HepG2 (cell line): ENCODE measurements at regions not wholly inside any gene's neighbourhood (a gene's known extent, or its start where the extent isn't known, plus 50 kb on each side); places are given as distances from the start of the nearest gene placed in this dataset.

Experiments
- ATAC-seq: fragments of 200-7000 bp; cut with Tn5 transposase; 3 replicates; pipeline ENCODE4 v1.9.1; 2020; ENCODE audit warnings: mild to moderate bottlenecking, moderate library complexity
- BruUV-seq: library from RNA; stranded (reverse); fragments of 400-500 nt; replicated peaks from 2 replicates; lab custom pipeline; 2021; lab: Mats Ljungman, UMichigan
- CTCF ChIA-PET: fragments of 300-600 bp; formaldehyde crosslinking; extraction: SDS; loops from one replicate; lab custom pipeline; 2021; ENCODE audit warnings: low total read pairs, inconsistent platforms, low intra/inter-chr PET ratio; lab: Yijun Ruan, JAX
- POLR2A ChIA-PET: fragments of 350-600 bp; sonication (Branson Sonifier 250); formaldehyde crosslinking; loops from one replicate; lab custom pipeline; 2020; ENCODE audit warnings: antibody characterized with exemption, inconsistent platforms; lab: Yijun Ruan, JAX
- DNase-seq: peaks from one replicate; pipeline ENCODE4 v3.0.0-alpha.2; 2015; ENCODE audit warnings: low spot score
- FAIRE-seq: peaks from 3 replicates; lab custom pipeline; 2011; peaks lifted over from hg19 to GRCh38; lab: Jason Lieb, UNC
- H2AFZ ChIP-seq: one replicate; pipeline ENCODE4 v1.6.1; 2011; ENCODE audit warnings: low read length, inconsistent platforms
- H3K27ac ChIP-seq: fragments of 300-600 bp; 3 replicates; pipeline ENCODE4 v1.8.0; 2011; ENCODE audit warnings: mixed run types, mild to moderate bottlenecking, mixed read lengths, low read length, inconsistent platforms; ENCODE audit not compliant: insufficient read depth; ENCODE audit errors: extremely low read length
- H3K27me3 ChIP-seq, 2 experiments: fragments of 200-600 bp in 1 of 2; 2 replicates in 1 of 2; 3 replicates in 1 of 2; pipeline versions ENCODE4 v1.6.0 to v1.8.0; 2011; ENCODE audit warnings: low read length in 2 of 2, mild to moderate bottlenecking in 2 of 2, moderate library complexity in 2 of 2, inconsistent platforms in 1 of 2; ENCODE audit not compliant: insufficient read depth in 2 of 2, control insufficient read depth in 1 of 2
- H3K36me3 ChIP-seq, 2 experiments: fragments of 200-600 bp in 1 of 2; replicated peaks in 1 of 2; 2 replicates in 1 of 2; 3 replicates in 1 of 2; pipeline versions ENCODE4 v1.5.1 to v1.8.0; 2011; ENCODE audit warnings: low read length in 2 of 2, inconsistent platforms in 1 of 2; ENCODE audit not compliant: insufficient read depth in 2 of 2, control insufficient read depth in 1 of 2
- H3K4me1 ChIP-seq: 2 replicates; pipeline ENCODE4 v1.5.1; 2012; ENCODE audit warnings: low read length, inconsistent platforms; ENCODE audit not compliant: insufficient read depth
- H3K4me2 ChIP-seq: 2 replicates; pipeline ENCODE4 v1.6.0; 2011; ENCODE audit warnings: low read depth, low read length, inconsistent platforms
- H3K4me3 ChIP-seq, 3 experiments: fragments of 200-600 bp in 1 of 3; sonication (generic), shearing (Covaris generic) in 1 of 3; replicated peaks in 1 of 3; 2 replicates each; pipeline ENCODE4 v1.5.1; 2011 to 2016; ENCODE audit warnings: low read length in 3 of 3, inconsistent platforms in 2 of 3, low read depth in 2 of 3, mild to moderate bottlenecking in 2 of 3, control low read depth in 1 of 3, mixed read lengths in 1 of 3; ENCODE audit not compliant: insufficient read depth in 1 of 3
- H3K79me2 ChIP-seq: one replicate; pipeline ENCODE4 v1.6.1; 2011; ENCODE audit warnings: low read length, inconsistent platforms; ENCODE audit not compliant: insufficient read depth
- H3K9ac ChIP-seq: 2 replicates; pipeline ENCODE4 v1.6.0; 2011; ENCODE audit warnings: mild to moderate bottlenecking, low read depth, low read length, inconsistent platforms; ENCODE audit not compliant: insufficient read depth
- H3K9me3 ChIP-seq: 2 replicates; pipeline ENCODE4 v1.5.1; 2012; ENCODE audit warnings: mild to moderate bottlenecking, low read length
- H4K20me1 ChIP-seq: 2 replicates; pipeline ENCODE4 v1.6.0; 2011; ENCODE audit warnings: inconsistent platforms, mild to moderate bottlenecking, low read length, moderate library complexity; ENCODE audit not compliant: insufficient read depth
- HMG20B ChIP-seq: conservative IDR thresholded peaks from 2 replicates; pipeline ENCODE4 v1.6.1; 2016; ENCODE audit warnings: missing genetic modification reagents, missing compliant biosample characterization
- KMT2A ChIP-seq: sonication (generic); formaldehyde crosslinking; IDR thresholded peaks from 2 replicates; pipeline ENCODE4 v1.4.0; 2020; ENCODE audit warnings: missing genetic modification reagents
- MAZ ChIP-seq, 2 experiments: sonication (generic) in 1 of 2; formaldehyde crosslinking in 1 of 2; IDR thresholded peaks; 2 replicates each; pipeline versions ENCODE4 v1.5.0 to v1.6.1; 2012 to 2020; ENCODE audit warnings: low read depth in 2 of 2, mild to moderate bottlenecking in 2 of 2, borderline replicate concordance in 1 of 2, improper control_type of control experiment in 1 of 2, low read length in 1 of 2, missing genetic modification reagents in 1 of 2, moderate library complexity in 1 of 2
- MTF2 ChIP-seq: sonication (generic); formaldehyde crosslinking; IDR thresholded peaks from 2 replicates; pipeline ENCODE4 v1.5.0; 2020; ENCODE audit warnings: missing genetic modification reagents, borderline replicate concordance
- ZC3H13 ChIP-seq: sonication (generic); formaldehyde crosslinking; IDR thresholded peaks from 2 replicates; pipeline ENCODE4 v1.8.1; 2023; ENCODE audit warnings: mild to moderate bottlenecking, missing genetic modification reagents, moderate library complexity
- ZNF124 ChIP-seq: sonication (generic); formaldehyde crosslinking; IDR thresholded peaks from 2 replicates; pipeline ENCODE4 v1.4.0; 2020; ENCODE audit warnings: missing genetic modification reagents
- ZNF256 ChIP-seq: sonication (generic); formaldehyde crosslinking; conservative IDR thresholded peaks from 2 replicates; pipeline ENCODE4 v1.4.0; 2020; ENCODE audit warnings: missing genetic modification reagents
- ZNF589 ChIP-seq: sonication (generic); formaldehyde crosslinking; conservative IDR thresholded peaks from 2 replicates; pipeline ENCODE4 v1.8.0; 2022; ENCODE audit warnings: mild to moderate bottlenecking, moderate library complexity, missing genetic modification reagents
- ZNF652 ChIP-seq: IDR thresholded peaks from 2 replicates; pipeline ENCODE4 v1.6.1; 2016; ENCODE audit warnings: low read depth, borderline replicate concordance
- WGBS: methylation state at CpG from one replicate; pipeline ENCODE4 v1.1.6; 2017; ENCODE audit warnings: low lambda C conversion rate; 5-methylcytosine and 5-hydroxymethylcytosine counted together
- in situ Hi-C: cut with HindIII; loops from 2 replicates; pipeline ENCODE4 v1.10.0; 2017; ENCODE audit warnings: low pct_unique_long_range_greater_than_20kb; ENCODE audit not compliant: extremely low pct_ligation_motif_present
- intact Hi-C: fragments of 100-400 bp; cut with micrococcal nuclease; formaldehyde crosslinking; loops from one replicate; pipeline ENCODE4 v1.10.0; 2022; ENCODE audit not compliant: unreplicated experiment
- TF ChIP-seq, protein P1 (sequence below): sonication (generic); formaldehyde crosslinking; IDR thresholded peaks from 2 replicates; pipeline ENCODE4 v1.8.0; 2022; ENCODE audit warnings: missing genetic modification reagents, mild to moderate bottlenecking, moderate library complexity, borderline replicate concordance

DNA sequence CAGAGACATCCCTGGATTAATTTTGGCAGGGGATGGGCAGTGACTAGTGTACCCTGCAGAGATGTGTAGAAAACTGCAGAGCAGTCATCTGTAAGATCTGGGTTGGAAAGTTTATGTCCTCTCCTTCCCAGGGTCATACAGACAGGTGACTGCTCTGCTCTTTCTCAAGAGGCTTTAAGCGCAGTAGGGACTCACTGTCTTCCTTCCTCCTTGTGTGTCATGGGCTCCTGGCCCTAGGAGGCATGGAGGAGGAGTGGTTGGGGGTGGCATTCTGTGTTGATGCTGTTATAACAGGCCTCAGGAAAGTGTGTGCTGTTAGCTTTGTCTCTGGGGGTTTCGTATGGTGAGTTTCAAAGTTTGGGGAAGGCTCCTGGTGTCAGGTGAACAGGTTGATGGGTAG is 130.5 kb upstream of the MGAT5 start:
- Histone ChIP-seq H2AFZ (no peak overlapping the region), H3K36me3 (no peaks in the 10 kb centered on the region), H3K9ac (no peak overlapping the region), H3K4me1 (peaks cover 81% of the 10 kb centered on the region), H3K4me3 (no peak overlapping the region), H3K79me2 (peaks cover 77% of the 10 kb centered on the region), H3K27ac (peak overlapping the region; percentile 13), H3K4me2 (peak overlapping the region; percentile 60), H3K27me3 (no peaks in the 10 kb centered on the region), H3K9me3 (no peaks in the 10 kb centered on the region), H4K20me1 (peaks cover 32% of the 10 kb centered on the region)
- BruUV-seq: no TSS peak
- intact Hi-C loops: loop anchor here (5.0 kb wide), 1 partner anchor 49 kb away; no protein-coding TSS in a partner anchor
- CTCF ChIA-PET: no interaction called here
- FAIRE-seq (no peak), ATAC-seq (no peak), DNase-seq (no peak)
- in situ Hi-C loops: loop anchor here (5.0 to 10.0 kb wide), 2 partner anchors 289 to 331 kb away; no protein-coding TSS in a partner anchor
- 97% methylated on average over 2 of the region's 2 CpGs for WGBS
- POLR2A ChIA-PET: interaction anchor here (1.1 kb wide), 1 partner anchor 289 kb away, joined by 5 read pairs; no protein-coding TSS in a partner anchor
- TF ChIP-seq, protein P1, sequence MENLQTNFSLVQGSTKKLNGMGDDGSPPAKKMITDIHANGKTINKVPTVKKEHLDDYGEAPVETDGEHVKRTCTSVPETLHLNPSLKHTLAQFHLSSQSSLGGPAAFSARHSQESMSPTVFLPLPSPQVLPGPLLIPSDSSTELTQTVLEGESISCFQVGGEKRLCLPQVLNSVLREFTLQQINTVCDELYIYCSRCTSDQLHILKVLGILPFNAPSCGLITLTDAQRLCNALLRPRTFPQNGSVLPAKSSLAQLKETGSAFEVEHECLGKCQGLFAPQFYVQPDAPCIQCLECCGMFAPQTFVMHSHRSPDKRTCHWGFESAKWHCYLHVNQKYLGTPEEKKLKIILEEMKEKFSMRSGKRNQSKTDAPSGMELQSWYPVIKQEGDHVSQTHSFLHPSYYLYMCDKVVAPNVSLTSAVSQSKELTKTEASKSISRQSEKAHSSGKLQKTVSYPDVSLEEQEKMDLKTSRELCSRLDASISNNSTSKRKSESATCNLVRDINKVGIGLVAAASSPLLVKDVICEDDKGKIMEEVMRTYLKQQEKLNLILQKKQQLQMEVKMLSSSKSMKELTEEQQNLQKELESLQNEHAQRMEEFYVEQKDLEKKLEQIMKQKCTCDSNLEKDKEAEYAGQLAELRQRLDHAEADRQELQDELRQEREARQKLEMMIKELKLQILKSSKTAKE (CRISPR knock-in tag): 0 out of 2 replicates have a peak, but pooled peaks have one; percentile 12
- 0 out of 2 replicates have a peak, but pooled peaks have one; percentile 44 for TF ChIP-seq ZC3H13
- no peak for TF ChIP-seq MAZ (IDR thresholded peaks at IDR 0.05; ENCODE audit: borderline replicate concordance, low read depth, low read length)
- TF ChIP-seq MAZ (CRISPR knock-in tag; IDR thresholded peaks at IDR 0.05; ENCODE audit: low read depth): no peak
- no peak for TF ChIP-seq MTF2 (CRISPR knock-in tag)
- no peak for TF ChIP-seq ZNF124
- TF ChIP-seq KMT2A (CRISPR knock-in tag): 0 out of 2 replicates have a peak, but pooled peaks have one; percentile 6
- no peak for TF ChIP-seq ZNF256 (CRISPR knock-in tag)
- TF ChIP-seq HMG20B (CRISPR knock-in tag): no peak
- TF ChIP-seq ZNF589 (CRISPR knock-in tag): 0 out of 2 replicates have a peak, but pooled peaks have one; percentile 31
- TF ChIP-seq ZNF652 (CRISPR knock-in tag): no peak
